H7 (cell line): ENCODE measurements at regions not wholly inside any gene's neighbourhood (a gene's known extent, or its start where the extent isn't known, plus 50 kb on each side); places are given as distances from the start of the nearest gene placed in this dataset.
"Not testable (repeated sequence)": the region's sequence is repeated elsewhere in the genome, so short reads cannot be mapped to it uniquely, and the experiment has no call there.

Experiments
- DNase-seq: peaks from one replicate; pipeline ENCODE4 v3.0.0; 2012
- H3K27me3 ChIP-seq: 2 replicates; pipeline ENCODE4 v1.6.0; 2011; ENCODE audit warnings: mild to moderate bottlenecking, low read length; ENCODE audit not compliant: control insufficient read depth, insufficient read depth
- H3K36me3 ChIP-seq: replicated peaks from 2 replicates; pipeline ENCODE4 v1.5.1; 2011; ENCODE audit warnings: low read length; ENCODE audit not compliant: control insufficient read depth, insufficient read depth
- H3K4me3 ChIP-seq: 2 replicates; pipeline ENCODE4 v1.5.1; 2011; ENCODE audit warnings: low read depth, mild to moderate bottlenecking, control low read depth, low read length, moderate library complexity; ENCODE audit not compliant: insufficient read depth

- Histone ChIP-seq H3K4me3 (no peak overlapping the region), H3K27me3 (no peaks in the 10 kb centered on the region), H3K36me3 (no peaks in the 10 kb centered on the region)
- no peak for DNase-seq
Observed at GRCh38 chr12:83886479-83886878, 1026.1 kb downstream of the SLC6A15 start.

GRCh38 chr12:83870921-83871599 lies 1041.5 kb downstream of the SLC6A15 start:
- H3K36me3 ChIP-seq, H3K27me3 ChIP-seq, H3K4me3 ChIP-seq, DNase-seq: not testable (repeated sequence)

GRCh38 chr12:83866477-83866876 lies 1046.1 kb downstream of the SLC6A15 start:
- Histone ChIP-seq H3K36me3 (no peaks in the 10 kb centered on the region), H3K27me3 (no peaks in the 10 kb centered on the region), H3K4me3 (no peak overlapping the region)
- no peak for DNase-seq

GRCh38 chr12:83865431-83865830 lies 1047.2 kb downstream of the SLC6A15 start:
- H3K36me3 ChIP-seq = no peaks in the 10 kb centered on the region
- H3K27me3 ChIP-seq = no peaks in the 10 kb centered on the region
- no peak overlapping the region for H3K4me3 ChIP-seq
- DNase-seq = no peak

- Histone ChIP-seq H3K27me3 (no peaks in the 10 kb centered on the region), H3K4me3 (no peak overlapping the region), H3K36me3 (no peaks in the 10 kb centered on the region)
- DNase-seq = no peak
Observed at GRCh38 chr12:83864054-83864453, 1048.5 kb downstream of the SLC6A15 start.

GRCh38 chr12:83859021-83859420 lies 1053.6 kb downstream of the SLC6A15 start:
- no peak for DNase-seq

GRCh38 chr12:83856803-83857202 lies 1055.8 kb downstream of the SLC6A15 start:
- DNase-seq = no peak
- Histone ChIP-seq H3K4me3 (no peak overlapping the region), H3K36me3 (no peaks in the 10 kb centered on the region), H3K27me3 (no peaks in the 10 kb centered on the region)

More at GRCh38 chr12:83859021-83859420, 1053.6 kb downstream of the SLC6A15 start:
- H3K27me3 ChIP-seq = no peaks in the 10 kb centered on the region
- no peaks in the 10 kb centered on the region for H3K36me3 ChIP-seq
- H3K4me3 ChIP-seq = no peak overlapping the region

- H3K4me3 ChIP-seq = no peak overlapping the region
- H3K36me3 ChIP-seq = no peaks in the 10 kb centered on the region
- no peaks in the 10 kb centered on the region for H3K27me3 ChIP-seq
- no peak for DNase-seq
Observed at GRCh38 chr12:83850531-83850930, 1062.1 kb downstream of the SLC6A15 start.

GRCh38 chr12:83848702-83849101 lies 1063.9 kb downstream of the SLC6A15 start:
- DNase-seq = no peak
- H3K4me3 ChIP-seq = no peak overlapping the region
- no peaks in the 10 kb centered on the region for H3K36me3 ChIP-seq
- H3K27me3 ChIP-seq = no peaks in the 10 kb centered on the region

- DNase-seq = no peak
- no peaks in the 10 kb centered on the region for H3K27me3 ChIP-seq
Observed at GRCh38 chr12:83843541-83843940, 1069.1 kb downstream of the SLC6A15 start.

GRCh38 chr12:83841620-83842019 lies 1071.0 kb downstream of the SLC6A15 start:
- Histone ChIP-seq H3K36me3 (no peaks in the 10 kb centered on the region), H3K27me3 (no peaks in the 10 kb centered on the region), H3K4me3 (no peak overlapping the region)
- no peak for DNase-seq

More at GRCh38 chr12:83843541-83843940, 1069.1 kb downstream of the SLC6A15 start:
- H3K36me3 ChIP-seq = no peaks in the 10 kb centered on the region
- no peak overlapping the region for H3K4me3 ChIP-seq

GRCh38 chr12:83827860-83828259 lies 1084.7 kb downstream of the SLC6A15 start:
- no peak overlapping the region for H3K4me3 ChIP-seq
- H3K27me3 ChIP-seq = no peaks in the 10 kb centered on the region
- DNase-seq = no peak
- no peaks in the 10 kb centered on the region for H3K36me3 ChIP-seq

- Histone ChIP-seq H3K27me3 (no peaks in the 10 kb centered on the region), H3K36me3 (no peaks in the 10 kb centered on the region), H3K4me3 (no peak overlapping the region)
- no peak for DNase-seq
Observed at GRCh38 chr12:83827193-83827592, 1085.4 kb downstream of the SLC6A15 start.

GRCh38 chr12:83826112-83826511 lies 1086.5 kb downstream of the SLC6A15 start:
- peak; percentile 2 for DNase-seq
- no peaks in the 10 kb centered on the region for H3K36me3 ChIP-seq
- no peak overlapping the region for H3K4me3 ChIP-seq
- no peaks in the 10 kb centered on the region for H3K27me3 ChIP-seq

- no peak overlapping the region for H3K4me3 ChIP-seq
- DNase-seq = peak; percentile 3
- no peaks in the 10 kb centered on the region for H3K36me3 ChIP-seq
- no peaks in the 10 kb centered on the region for H3K27me3 ChIP-seq
Observed at GRCh38 chr12:83823386-83824045, 1089.1 kb downstream of the SLC6A15 start.
